Progenitor cell of endocrine pancreas (in vitro differentiated cells): ENCODE measurements at regions not wholly inside any gene's neighbourhood (a gene's known extent, or its start where the extent isn't known, plus 50 kb on each side); places are given as distances from the start of the nearest gene placed in this dataset.

Experiments
- DNase-seq: peaks from one replicate; pipeline ENCODE4 v3.0.0; 2021; ENCODE audit warnings: low spot score; ENCODE audit not compliant: unreplicated experiment
- H3K27ac Mint-ChIP-seq: 2 replicates; pipeline ENCODE4 v1.8.0; 2021; ENCODE audit warnings: mild to moderate bottlenecking, moderate library complexity, mixed read lengths
- H3K27me3 Mint-ChIP-seq: 2 replicates; pipeline ENCODE4 v1.8.0; 2021; ENCODE audit warnings: mixed read lengths
- H3K36me3 Mint-ChIP-seq: 2 replicates; pipeline ENCODE4 v1.8.0; 2022; ENCODE audit warnings: mixed read lengths; ENCODE audit not compliant: insufficient read depth
- H3K4me1 Mint-ChIP-seq: 2 replicates; pipeline ENCODE4 v1.8.0; 2021; ENCODE audit warnings: low read depth, mixed read lengths
- H3K4me3 Mint-ChIP-seq: 2 replicates; pipeline ENCODE4 v1.8.0; 2021; ENCODE audit warnings: low read depth, mild to moderate bottlenecking, moderate library complexity, mixed read lengths
- H3K9me3 Mint-ChIP-seq: 2 replicates; pipeline ENCODE4 v1.8.0; 2021; ENCODE audit warnings: low read depth, mixed read lengths
- TF ChIP-seq, protein P1 (sequence below): fragments of 200-600 bp; sonication (generic); IDR thresholded peaks from one replicate; pipeline ENCODE4 v1.5.0; 2021; ENCODE audit warnings: antibody characterized with exemption, mild to moderate bottlenecking; ENCODE audit not compliant: unreplicated experiment

DNA sequence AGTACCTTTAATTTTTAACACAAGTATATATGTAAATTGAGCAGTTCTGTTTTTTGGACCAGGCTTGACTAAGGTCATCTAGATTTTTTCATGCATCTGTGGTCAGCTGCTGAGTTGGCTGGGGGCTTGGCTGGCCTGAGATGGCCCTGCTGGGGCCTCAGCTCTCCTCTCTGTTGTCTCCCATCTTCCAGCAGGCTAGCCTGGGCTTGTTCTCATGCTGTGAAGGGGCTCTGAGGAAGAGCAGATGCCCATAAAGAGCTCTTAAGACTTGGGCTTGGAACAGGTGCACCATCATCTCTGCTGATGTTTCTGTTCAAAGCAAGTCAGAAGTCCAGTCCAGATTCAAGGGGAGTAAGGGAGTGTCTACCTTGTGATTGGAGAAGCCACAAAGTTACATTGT lies 51.2 kb upstream of the TNR start:
- Mint-ChIP-seq H3K27me3 (peaks cover 21% of the 10 kb centered on the region), H3K9me3 (no peaks in the 10 kb centered on the region), H3K4me1 (no peaks in the 10 kb centered on the region), H3K36me3 (no peaks in the 10 kb centered on the region), H3K4me3 (no peak overlapping the region), H3K27ac (no peak overlapping the region)
- TF ChIP-seq, protein P1, sequence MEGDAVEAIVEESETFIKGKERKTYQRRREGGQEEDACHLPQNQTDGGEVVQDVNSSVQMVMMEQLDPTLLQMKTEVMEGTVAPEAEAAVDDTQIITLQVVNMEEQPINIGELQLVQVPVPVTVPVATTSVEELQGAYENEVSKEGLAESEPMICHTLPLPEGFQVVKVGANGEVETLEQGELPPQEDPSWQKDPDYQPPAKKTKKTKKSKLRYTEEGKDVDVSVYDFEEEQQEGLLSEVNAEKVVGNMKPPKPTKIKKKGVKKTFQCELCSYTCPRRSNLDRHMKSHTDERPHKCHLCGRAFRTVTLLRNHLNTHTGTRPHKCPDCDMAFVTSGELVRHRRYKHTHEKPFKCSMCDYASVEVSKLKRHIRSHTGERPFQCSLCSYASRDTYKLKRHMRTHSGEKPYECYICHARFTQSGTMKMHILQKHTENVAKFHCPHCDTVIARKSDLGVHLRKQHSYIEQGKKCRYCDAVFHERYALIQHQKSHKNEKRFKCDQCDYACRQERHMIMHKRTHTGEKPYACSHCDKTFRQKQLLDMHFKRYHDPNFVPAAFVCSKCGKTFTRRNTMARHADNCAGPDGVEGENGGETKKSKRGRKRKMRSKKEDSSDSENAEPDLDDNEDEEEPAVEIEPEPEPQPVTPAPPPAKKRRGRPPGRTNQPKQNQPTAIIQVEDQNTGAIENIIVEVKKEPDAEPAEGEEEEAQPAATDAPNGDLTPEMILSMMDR, result no peak
- DNase-seq, result no peak

DNA sequence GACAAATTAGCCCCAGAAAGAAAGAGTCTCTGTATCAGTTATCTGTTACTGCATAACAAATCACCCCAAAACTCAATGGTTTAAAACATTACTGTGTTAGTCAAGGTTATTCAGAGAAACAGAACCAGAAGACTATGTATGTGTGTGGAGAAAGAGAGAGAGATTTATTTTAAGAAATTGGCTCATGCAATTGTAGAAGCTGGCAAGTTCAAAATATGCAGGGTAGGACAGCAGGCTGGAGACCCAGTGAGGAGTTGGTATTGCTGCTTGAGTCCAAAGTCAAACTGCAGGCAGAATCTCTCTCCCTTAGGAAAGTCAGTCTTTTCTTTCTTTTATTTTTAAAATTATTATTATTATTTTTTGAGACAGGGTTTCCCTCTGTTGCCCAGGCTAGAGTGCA lies 50.2 kb upstream of the TNR start:
- H3K9me3 Mint-ChIP-seq, result no peaks in the 10 kb centered on the region
- H3K4me1 Mint-ChIP-seq, result no peaks in the 10 kb centered on the region
- no peak for DNase-seq
- peaks cover 24% of the 10 kb centered on the region for H3K27me3 Mint-ChIP-seq
- H3K36me3 Mint-ChIP-seq, result no peaks in the 10 kb centered on the region
- H3K27ac Mint-ChIP-seq, result no peak overlapping the region
- TF ChIP-seq, protein P1, result no peak
- H3K4me3 Mint-ChIP-seq, result no peak overlapping the region
